GM12873 (cell line): ENCODE measurements at regions not wholly inside any gene's neighbourhood (a gene's known extent, or its start where the extent isn't known, plus 50 kb on each side); places are given as distances from the start of the nearest gene placed in this dataset.

Experiments used
- CTCF ChIP-seq: IDR thresholded peaks from 2 replicates; pipeline ENCODE4 v1.5.1; 2012; ENCODE audit warnings: low read depth, mild to moderate bottlenecking, moderate library complexity, low read length, control low read depth; ENCODE audit not compliant: insufficient read depth; ENCODE audit errors: missing control alignments

GRCh38 chr13:68173111-68173510 lies 943.0 kb upstream of the PCDH9 start:
- TF ChIP-seq CTCF: no peak

- TF ChIP-seq CTCF: no peak
Observed at GRCh38 chr13:68170961-68171360, 940.8 kb upstream of the PCDH9 start.

- TF ChIP-seq CTCF: no peak
Observed at GRCh38 chr13:68168448-68168847, 938.3 kb upstream of the PCDH9 start.

- TF ChIP-seq CTCF: no peak
Observed at GRCh38 chr13:68160466-68160865, 930.3 kb upstream of the PCDH9 start.

GRCh38 chr13:68152414-68152813 lies 922.3 kb upstream of the PCDH9 start:
- no peak for TF ChIP-seq CTCF

GRCh38 chr13:68145852-68146251 lies 915.7 kb upstream of the PCDH9 start:
- TF ChIP-seq CTCF: no peak

- no peak for TF ChIP-seq CTCF
Observed at GRCh38 chr13:68128297-68128915, 898.3 kb upstream of the PCDH9 start.
